ENCODE measurements at regions not wholly inside any gene's neighbourhood (a gene's known extent, or its start where the extent isn't known, plus 50 kb on each side); places are given as distances from the start of the nearest gene placed in this dataset.
"Not testable (repeated sequence)": the region's sequence is repeated elsewhere in the genome, so short reads cannot be mapped to it uniquely, and the experiment has no call there.

DNA sequence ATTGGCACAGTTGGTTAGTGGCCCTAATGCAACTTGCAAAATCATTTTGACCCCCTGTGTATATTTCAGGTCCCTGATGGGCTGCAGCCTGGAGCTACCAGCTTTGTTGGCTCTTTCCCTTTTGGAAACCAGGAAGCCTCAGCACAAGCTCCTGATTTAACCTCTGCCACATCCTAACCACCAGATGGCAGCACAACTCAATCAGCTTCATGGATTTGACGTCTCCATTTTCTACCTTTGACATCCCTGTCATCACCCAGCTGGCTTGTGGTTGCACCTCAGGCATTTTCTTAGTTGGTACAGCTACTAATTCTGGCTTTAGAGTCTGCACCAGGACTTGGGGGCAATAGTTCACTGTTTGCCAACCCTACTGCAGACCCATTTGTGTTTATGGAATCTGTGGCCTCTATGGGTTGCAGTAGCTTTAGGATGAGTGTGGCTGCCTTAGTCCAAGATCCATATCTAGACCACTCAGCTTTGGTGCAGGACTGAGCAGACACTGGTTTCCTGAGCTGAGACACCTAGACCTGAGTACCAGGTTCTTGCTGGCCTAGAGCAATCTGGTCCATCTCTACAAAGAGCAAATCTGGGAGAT, 456.2 kb downstream of the REEP3 start:
- FAIRE-seq (peak; percentile 51), DNase-seq (ENCODE audit: extremely low spot score, insufficient read length, low read depth) (peak; percentile 14)

GRCh38 chr10:63980870-63981269, 459.7 kb downstream of the REEP3 start:
- not testable (repeated sequence) for FAIRE-seq; DNase-seq (ENCODE audit: extremely low spot score, insufficient read length, low read depth)

DNA sequence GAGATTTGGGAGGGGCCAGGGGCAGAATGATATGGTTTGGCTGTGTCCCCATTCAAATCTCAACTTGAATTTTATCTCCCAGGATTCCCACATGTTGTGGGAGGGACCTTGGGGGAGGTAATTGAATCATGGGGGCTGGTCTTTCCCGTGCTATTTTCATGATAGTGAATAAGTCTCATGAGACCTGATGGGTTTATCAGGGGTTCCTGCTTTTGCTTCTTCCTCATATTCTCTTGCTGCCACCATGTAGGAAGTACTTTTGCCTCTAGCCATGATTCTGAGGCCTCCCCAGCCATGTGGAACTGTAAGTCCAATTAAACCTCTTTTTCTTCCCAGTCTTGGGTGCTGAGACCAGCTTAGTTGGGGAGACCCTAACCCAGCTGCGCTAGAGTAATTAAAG, 462.9 kb downstream of the REEP3 start:
- DNase-seq (ENCODE audit: extremely low spot score, insufficient read length, low read depth); FAIRE-seq: not testable (repeated sequence)

- no peak for DNase-seq (ENCODE audit: extremely low spot score, insufficient read length, low read depth)
Measured at GRCh38 chr10:63986536-63986935, 465.3 kb downstream of the REEP3 start.

GRCh38 chr10:63987212-63987611, 466.0 kb downstream of the REEP3 start:
- no peak for FAIRE-seq
- no peak for DNase-seq (ENCODE audit: extremely low spot score, insufficient read length, low read depth)

More at GRCh38 chr10:63986536-63986935, 465.3 kb downstream of the REEP3 start:
- FAIRE-seq, result no peak

- no peak for DNase-seq (ENCODE audit: extremely low spot score, insufficient read length, low read depth)
- FAIRE-seq, result no peak
Measured at GRCh38 chr10:63994371-63994770, 473.2 kb downstream of the REEP3 start.

- DNase-seq (ENCODE audit: extremely low spot score, insufficient read length, low read depth) (no peak), FAIRE-seq (no peak)
Measured at GRCh38 chr10:64007157-64007556, 486.0 kb downstream of the REEP3 start.

DNA sequence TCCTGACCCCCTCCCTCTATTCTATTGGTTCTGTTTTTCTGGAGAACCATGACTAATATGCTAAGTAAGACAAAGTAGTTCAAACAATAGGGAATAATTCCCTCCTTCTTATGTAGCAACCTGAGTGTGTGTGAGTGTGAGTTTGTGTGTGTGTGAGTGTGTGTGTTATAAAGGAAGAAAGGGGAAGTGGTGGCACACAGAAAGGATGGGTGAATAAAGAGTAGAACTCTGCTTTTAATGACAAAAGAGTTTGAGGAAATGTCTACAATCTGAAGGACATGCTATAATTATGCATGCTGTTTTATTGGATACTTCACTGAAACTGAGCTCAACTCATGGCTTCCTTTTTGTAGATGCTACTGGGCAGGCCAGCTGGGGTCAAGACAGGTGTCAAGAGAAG, 489.5 kb downstream of the REEP3 start:
- FAIRE-seq, result no peak
- DNase-seq (ENCODE audit: extremely low spot score, insufficient read length, low read depth), result no peak

- DNase-seq (ENCODE audit: extremely low spot score, insufficient read length, low read depth) (no peak), FAIRE-seq (no peak)
Measured at GRCh38 chr10:64011912-64012714, 490.9 kb downstream of the REEP3 start.

- DNase-seq (ENCODE audit: extremely low spot score, insufficient read length, low read depth) (no peak), FAIRE-seq (no peak)
Measured at GRCh38 chr10:64014281-64014680, 493.1 kb downstream of the REEP3 start.

- FAIRE-seq, result no peak
- DNase-seq (ENCODE audit: extremely low spot score, insufficient read length, low read depth), result no peak
Measured at GRCh38 chr10:64023926-64024470, 502.8 kb downstream of the REEP3 start.

- FAIRE-seq (no peak), DNase-seq (ENCODE audit: extremely low spot score, insufficient read length, low read depth) (no peak)
Measured at GRCh38 chr10:64033711-64034110, 512.5 kb downstream of the REEP3 start.

DNA sequence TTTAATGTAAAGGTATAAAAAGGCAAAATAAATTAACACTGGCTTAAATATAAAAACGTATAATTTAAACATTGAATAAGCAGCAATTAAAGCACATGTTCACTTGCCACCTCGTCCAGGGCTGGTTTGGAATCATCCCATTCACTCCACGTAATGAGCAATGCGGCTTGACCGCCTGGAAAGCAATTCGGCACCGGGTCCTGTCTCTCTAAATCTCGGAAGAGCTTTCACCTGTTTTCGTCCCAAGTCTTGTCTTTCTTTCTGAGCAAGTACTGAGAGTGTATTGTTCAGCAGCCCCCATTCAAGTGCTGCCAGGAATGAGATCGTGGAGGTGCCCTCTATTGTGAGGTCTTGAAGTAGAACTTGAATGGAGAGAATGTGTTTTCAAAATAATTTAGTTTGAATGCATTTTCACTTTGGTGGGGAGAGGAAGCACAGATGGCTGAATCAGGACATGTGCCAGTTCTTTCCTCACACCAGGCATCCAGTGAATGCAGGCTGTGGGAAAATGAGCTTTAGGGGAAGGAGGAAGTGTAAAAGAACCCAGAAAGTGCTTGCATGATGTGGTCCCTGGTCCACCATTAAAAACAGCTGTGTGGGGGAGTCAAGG, 515.2 kb downstream of the REEP3 start:
- no peak for DNase-seq (ENCODE audit: extremely low spot score, insufficient read length, low read depth)
- no peak for FAIRE-seq

DNA sequence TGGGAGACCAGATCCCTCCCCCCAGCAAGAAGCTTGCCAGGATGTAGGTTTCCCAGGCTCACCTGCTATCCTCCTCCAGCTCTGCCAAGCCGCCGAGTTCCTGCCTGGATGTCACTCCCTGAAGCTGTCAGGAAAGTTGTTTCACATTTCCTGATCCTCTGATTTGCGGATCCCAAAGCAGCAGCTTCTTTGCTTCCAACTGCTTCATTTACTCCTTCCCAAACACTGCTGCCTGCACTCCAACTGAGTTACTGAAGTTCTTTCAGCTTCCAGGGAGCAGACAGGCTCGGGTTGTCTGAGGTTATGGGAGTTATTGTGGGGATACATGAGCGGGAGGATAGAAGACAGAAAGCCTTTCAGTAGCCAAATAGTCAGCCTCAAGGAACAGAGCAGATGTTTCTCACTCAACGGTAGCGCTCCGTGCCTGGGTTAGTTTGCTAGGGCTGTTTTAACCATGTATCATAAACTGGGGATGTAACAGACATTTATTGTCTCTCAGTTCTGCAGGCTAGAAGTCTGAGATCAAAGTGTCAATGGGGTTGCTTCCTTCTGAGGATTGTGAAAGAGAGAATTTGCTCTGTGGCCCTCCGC, 516.0 kb downstream of the REEP3 start:
- FAIRE-seq (no peak), DNase-seq (ENCODE audit: extremely low spot score, insufficient read length, low read depth) (no peak)

GRCh38 chr10:64038107-64038506, 516.9 kb downstream of the REEP3 start:
- FAIRE-seq (no peak), DNase-seq (ENCODE audit: extremely low spot score, insufficient read length, low read depth) (no peak)

- no peak for DNase-seq (ENCODE audit: extremely low spot score, insufficient read length, low read depth)
- no peak for FAIRE-seq
Measured at GRCh38 chr10:64039198-64039597, 518.0 kb downstream of the REEP3 start.

- peak; percentile 24 for FAIRE-seq
Measured at GRCh38 chr10:64040781-64041180, 519.6 kb downstream of the REEP3 start.

DNA sequence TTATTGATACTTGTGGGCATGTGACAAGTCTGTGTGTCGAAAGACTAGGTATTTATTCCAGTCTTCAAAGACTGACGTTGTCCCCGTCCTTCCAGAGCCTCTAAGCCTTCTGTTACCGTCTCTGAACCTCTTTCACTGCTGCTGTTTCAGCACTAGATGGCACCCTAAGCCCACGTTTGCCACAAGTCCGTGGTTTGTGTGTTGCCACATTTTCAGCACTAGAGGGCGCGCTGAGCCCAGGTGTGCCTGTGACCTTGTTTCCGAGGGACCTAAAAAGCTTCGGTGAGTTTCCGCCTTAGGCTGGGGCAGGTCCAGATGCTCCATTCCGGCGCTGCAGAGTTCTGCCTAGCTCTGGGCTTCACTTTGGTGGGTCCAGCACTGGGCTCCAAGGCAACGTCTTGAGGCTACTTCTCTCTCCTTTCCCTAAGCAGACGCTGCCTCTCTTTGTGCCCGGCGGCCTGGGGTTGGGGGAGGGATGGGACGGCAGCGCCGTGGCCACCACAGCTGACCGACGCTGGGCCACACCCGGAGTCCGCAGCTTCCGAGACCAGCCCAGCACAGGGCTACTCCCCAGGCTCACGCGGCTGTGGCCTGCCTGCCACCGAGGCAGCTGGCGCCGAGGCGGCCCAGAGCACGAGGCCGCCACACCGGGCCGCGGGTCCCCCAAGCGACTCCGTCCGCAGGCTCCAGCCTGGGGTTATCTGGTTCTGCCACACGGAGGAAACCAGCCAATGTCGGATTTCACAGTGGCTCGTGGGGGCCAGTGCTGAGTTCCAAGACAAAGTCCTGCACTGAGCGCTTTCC, 520.2 kb downstream of the REEP3 start:
- DNase-seq (ENCODE audit: extremely low spot score, insufficient read length, low read depth), result peak; percentile 62
- peak; percentile 97 for FAIRE-seq

More at GRCh38 chr10:64040781-64041180, 519.6 kb downstream of the REEP3 start:
- no peak for DNase-seq (ENCODE audit: extremely low spot score, insufficient read length, low read depth)

DNA sequence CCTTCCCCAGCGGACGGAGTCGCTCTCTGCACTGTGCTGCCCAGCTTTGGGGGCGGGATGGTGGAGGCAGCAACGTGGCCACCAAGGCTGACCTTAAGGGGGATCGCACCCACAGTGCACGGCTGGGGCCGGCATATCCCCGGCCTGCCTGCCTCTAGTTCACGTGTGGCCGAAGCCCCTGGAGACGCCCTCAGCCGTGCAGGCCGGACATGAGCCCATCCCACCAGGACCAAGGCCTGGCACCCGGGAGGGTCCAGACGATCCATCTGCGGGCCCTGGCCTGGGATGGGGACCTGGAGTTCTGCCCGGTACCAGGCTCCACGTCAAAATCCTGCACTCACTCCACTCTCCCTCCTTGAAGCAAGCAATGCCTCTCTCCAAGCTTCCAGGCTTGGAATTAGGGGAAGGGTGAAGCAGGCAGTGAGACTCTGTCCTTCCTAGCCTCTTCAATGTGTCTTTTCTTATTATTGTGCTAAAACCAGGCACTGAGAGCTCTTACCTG, 520.8 kb downstream of the REEP3 start:
- DNase-seq (ENCODE audit: extremely low spot score, insufficient read length, low read depth) (no peak), FAIRE-seq (no peak)
